GM23338 (cell line): ENCODE measurements at regions not wholly inside any gene's neighbourhood (a gene's known extent, or its start where the extent isn't known, plus 50 kb on each side); places are given as distances from the start of the nearest gene placed in this dataset.

Source experiments
- ATAC-seq: fragments of 200-7000 bp; cut with Tn5 transposase; 3 replicates; pipeline ENCODE4 v1.9.1; 2020
- DNase-seq: peaks from one replicate; pipeline ENCODE4 v3.0.0-alpha.2; 2015; ENCODE audit warnings: low spot score
- H2AFZ ChIP-seq: fragments of 200-600 bp; sonication (generic); 2 replicates; pipeline ENCODE4 v1.8.0; 2016; ENCODE audit warnings: antibody characterized with exemption, mild to moderate bottlenecking, moderate library complexity
- H3F3A ChIP-seq: fragments of 200-600 bp; sonication (generic); replicated peaks from 2 replicates; pipeline ENCODE4 v1.8.0; 2017; ENCODE audit warnings: antibody characterized with exemption, mixed run types, low read depth
- H3K27ac ChIP-seq: fragments of 200-600 bp; sonication (generic); 2 replicates; pipeline ENCODE4 v1.6.1; 2016; ENCODE audit warnings: low read depth
- H3K27me3 ChIP-seq: fragments of 200-600 bp; sonication (generic); 2 replicates; pipeline ENCODE4 v1.8.0; 2016; ENCODE audit warnings: mild to moderate bottlenecking, mixed run types, moderate library complexity; ENCODE audit not compliant: insufficient read depth
- H3K36me3 ChIP-seq: fragments of 200-600 bp; sonication (generic); 2 replicates; pipeline ENCODE4 v1.8.0; 2016; ENCODE audit warnings: mild to moderate bottlenecking; ENCODE audit not compliant: insufficient read depth
- H3K4me1 ChIP-seq: fragments of 200-600 bp; sonication (generic); 2 replicates; pipeline ENCODE4 v1.8.0; 2016; ENCODE audit warnings: mild to moderate bottlenecking, moderate library complexity; ENCODE audit not compliant: insufficient read depth
- H3K4me2 ChIP-seq: fragments of 200-600 bp; sonication (generic); 2 replicates; pipeline ENCODE4 v1.7.1; 2017; ENCODE audit warnings: mixed run types
- H3K4me3 ChIP-seq: fragments of 200-600 bp; sonication (generic); 2 replicates; pipeline ENCODE4 v1.6.1; 2016; ENCODE audit warnings: mixed run types
- H3K79me2 ChIP-seq: fragments of 200-600 bp; sonication (generic); replicated peaks from 2 replicates; pipeline ENCODE4 v1.8.0; 2017; ENCODE audit warnings: mild to moderate bottlenecking; ENCODE audit not compliant: insufficient read depth
- H3K9me2 ChIP-seq: fragments of 200-600 bp; sonication (generic); 2 replicates; pipeline ENCODE4 v1.8.0; 2017; ENCODE audit not compliant: insufficient read depth
- H4K20me1 ChIP-seq: fragments of 200-600 bp; sonication (generic); replicated peaks from 2 replicates; pipeline ENCODE4 v1.8.0; 2017; ENCODE audit warnings: mild to moderate bottlenecking; ENCODE audit not compliant: insufficient read depth
- H3K27ac Mint-ChIP-seq: 2 replicates; pipeline ENCODE4 v1.8.0; 2020; ENCODE audit warnings: inconsistent platforms, mild to moderate bottlenecking, moderate library complexity, mixed read lengths
- H3K27me3 Mint-ChIP-seq: 3 replicates; pipeline ENCODE4 v1.8.0; 2022; ENCODE audit warnings: low read depth, mild to moderate bottlenecking, moderate library complexity, mixed read lengths, inconsistent platforms; ENCODE audit not compliant: insufficient read depth, poor library complexity
- H3K36me3 Mint-ChIP-seq: 3 replicates; pipeline ENCODE4 v1.8.0; 2021; ENCODE audit warnings: low read depth, mild to moderate bottlenecking, inconsistent platforms, moderate library complexity, mixed read lengths
- H3K4me1 Mint-ChIP-seq: 3 replicates; pipeline ENCODE4 v1.8.0; 2020; ENCODE audit warnings: mild to moderate bottlenecking, inconsistent platforms, mixed read lengths
- H3K4me3 Mint-ChIP-seq: 3 replicates; pipeline ENCODE4 v1.8.0; 2021; ENCODE audit warnings: moderate library complexity, mild to moderate bottlenecking, inconsistent platforms, mixed read lengths
- H3K9me3 Mint-ChIP-seq: 3 replicates; pipeline ENCODE4 v1.8.0; 2020; ENCODE audit warnings: moderate library complexity, mild to moderate bottlenecking, inconsistent platforms, mixed read lengths
- CREB1 ChIP-seq: fragments of 250-450 bp; sonication (Bioruptor Pico); IDR thresholded peaks from 2 replicates; pipeline ENCODE4 v1.5.0; 2020; ENCODE audit warnings: low read depth, mild to moderate bottlenecking, moderate library complexity
- EZH2 ChIP-seq: fragments of 200-600 bp; sonication (generic); IDR thresholded peaks from one replicate; pipeline ENCODE4 v1.8.0; 2017; ENCODE audit warnings: antibody characterized with exemption, mild to moderate bottlenecking, low read depth; ENCODE audit not compliant: unreplicated experiment
- JUNB ChIP-seq: IDR thresholded peaks from one replicate; pipeline ENCODE4 v1.6.1; 2016; ENCODE audit warnings: antibody characterized with exemption; ENCODE audit not compliant: unreplicated experiment
- NANOG ChIP-seq: IDR thresholded peaks from 2 replicates; pipeline ENCODE4 v1.6.1; 2016; ENCODE audit warnings: antibody characterized with exemption, borderline replicate concordance
- STAT1 ChIP-seq: IDR thresholded peaks from one replicate; pipeline ENCODE4 v1.6.1; 2016; ENCODE audit warnings: antibody characterized with exemption; ENCODE audit not compliant: unreplicated experiment
- ZNF114 ChIP-seq: fragments of 250-450 bp; sonication (Bioruptor Pico); IDR thresholded peaks from 2 replicates; pipeline ENCODE4 v1.5.0; 2020; ENCODE audit warnings: mild to moderate bottlenecking, moderate library complexity
- ZNF331 ChIP-seq: fragments of 250-450 bp; sonication (Bioruptor Pico); IDR thresholded peaks from 2 replicates; pipeline ENCODE4 v1.5.0; 2020; ENCODE audit warnings: low read depth, mild to moderate bottlenecking, moderate library complexity
- ZNF462 ChIP-seq: fragments of 250-450 bp; sonication (Bioruptor Pico); IDR thresholded peaks from 2 replicates; pipeline ENCODE4 v1.5.0; 2020; ENCODE audit warnings: mild to moderate bottlenecking, moderate library complexity
- TF ChIP-seq, protein P1 (sequence below): IDR thresholded peaks from one replicate; pipeline ENCODE4 v1.6.1; 2018; ENCODE audit warnings: antibody characterized with exemption; ENCODE audit not compliant: unreplicated experiment
- TF ChIP-seq, protein P2 (sequence below), 2 experiments: fragments of 200-600 bp in 1 of 2; sonication (generic) in 1 of 2; conservative IDR thresholded peaks; 2 replicates each; pipeline versions ENCODE4 v1.5.1 to v1.6.1; 2016 to 2017; ENCODE audit warnings: antibody characterized with exemption in 2 of 2, low read depth in 2 of 2, mild to moderate bottlenecking in 2 of 2, moderate library complexity in 1 of 2

GRCh38 chr4:121243485-121243884, 79.4 kb upstream of the TNIP3 start (continued):
- TF ChIP-seq, protein P1, sequence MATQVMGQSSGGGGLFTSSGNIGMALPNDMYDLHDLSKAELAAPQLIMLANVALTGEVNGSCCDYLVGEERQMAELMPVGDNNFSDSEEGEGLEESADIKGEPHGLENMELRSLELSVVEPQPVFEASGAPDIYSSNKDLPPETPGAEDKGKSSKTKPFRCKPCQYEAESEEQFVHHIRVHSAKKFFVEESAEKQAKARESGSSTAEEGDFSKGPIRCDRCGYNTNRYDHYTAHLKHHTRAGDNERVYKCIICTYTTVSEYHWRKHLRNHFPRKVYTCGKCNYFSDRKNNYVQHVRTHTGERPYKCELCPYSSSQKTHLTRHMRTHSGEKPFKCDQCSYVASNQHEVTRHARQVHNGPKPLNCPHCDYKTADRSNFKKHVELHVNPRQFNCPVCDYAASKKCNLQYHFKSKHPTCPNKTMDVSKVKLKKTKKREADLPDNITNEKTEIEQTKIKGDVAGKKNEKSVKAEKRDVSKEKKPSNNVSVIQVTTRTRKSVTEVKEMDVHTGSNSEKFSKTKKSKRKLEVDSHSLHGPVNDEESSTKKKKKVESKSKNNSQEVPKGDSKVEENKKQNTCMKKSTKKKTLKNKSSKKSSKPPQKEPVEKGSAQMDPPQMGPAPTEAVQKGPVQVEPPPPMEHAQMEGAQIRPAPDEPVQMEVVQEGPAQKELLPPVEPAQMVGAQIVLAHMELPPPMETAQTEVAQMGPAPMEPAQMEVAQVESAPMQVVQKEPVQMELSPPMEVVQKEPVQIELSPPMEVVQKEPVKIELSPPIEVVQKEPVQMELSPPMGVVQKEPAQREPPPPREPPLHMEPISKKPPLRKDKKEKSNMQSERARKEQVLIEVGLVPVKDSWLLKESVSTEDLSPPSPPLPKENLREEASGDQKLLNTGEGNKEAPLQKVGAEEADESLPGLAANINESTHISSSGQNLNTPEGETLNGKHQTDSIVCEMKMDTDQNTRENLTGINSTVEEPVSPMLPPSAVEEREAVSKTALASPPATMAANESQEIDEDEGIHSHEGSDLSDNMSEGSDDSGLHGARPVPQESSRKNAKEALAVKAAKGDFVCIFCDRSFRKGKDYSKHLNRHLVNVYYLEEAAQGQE = no peak

DNA sequence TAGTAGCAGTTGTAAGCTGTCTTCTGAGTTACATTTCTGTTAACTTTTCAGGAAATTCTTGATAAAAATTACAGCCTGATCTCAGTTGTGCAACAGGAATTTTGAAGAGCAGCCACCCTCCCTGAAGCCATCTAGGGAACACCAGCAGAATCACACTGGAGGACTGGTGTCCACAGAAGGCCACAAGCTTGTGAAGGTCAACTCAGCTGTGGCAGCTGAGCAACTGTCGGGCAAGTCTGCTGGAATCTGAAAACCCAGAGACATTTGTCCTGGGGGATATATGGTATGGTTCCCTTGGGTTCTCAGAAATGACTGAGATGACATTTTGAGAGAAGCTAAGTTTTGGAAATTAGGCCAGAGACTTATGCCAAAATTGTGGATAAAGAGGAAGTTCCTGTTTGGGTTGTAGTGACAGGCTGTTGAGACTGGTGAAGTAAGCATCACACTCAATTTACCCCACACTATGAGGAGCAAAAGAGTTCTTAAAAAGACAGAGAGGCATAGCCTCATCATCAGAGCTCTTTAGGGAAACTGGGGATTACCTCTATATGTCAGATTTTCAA, 78.1 kb upstream of the TNIP3 start:
- no peaks in the 10 kb centered on the region for H3F3A ChIP-seq
- H3K4me3 ChIP-seq = no peak overlapping the region
- 0 out of 2 replicates have a peak, but pooled peaks cover 9% of the 10 kb centered on the region for H3K9me2 ChIP-seq
- no peaks in the 10 kb centered on the region for H4K20me1 ChIP-seq
- no peaks in the 10 kb centered on the region for H3K4me1 ChIP-seq
- Mint-ChIP-seq H3K27ac (no peak overlapping the region), H3K4me3 (no peak overlapping the region), H3K9me3 (peaks cover 6% of the 10 kb centered on the region), H3K27me3 (no peaks in the 10 kb centered on the region), H3K4me1 (peaks cover 4% of the 10 kb centered on the region; the same call in 2 of the 3 replicates), H3K36me3 (0 out of 3 replicates have a peak, but pooled peaks cover 3% of the 10 kb centered on the region)
- no peak overlapping the region for H3K4me2 ChIP-seq
- H2AFZ ChIP-seq = no peak overlapping the region
- H3K27me3 ChIP-seq = no peaks in the 10 kb centered on the region
- H3K36me3 ChIP-seq = no peaks in the 10 kb centered on the region
- no peak for ATAC-seq
- no peak for DNase-seq
- H3K27ac ChIP-seq = no peak overlapping the region
- H3K79me2 ChIP-seq = no peaks in the 10 kb centered on the region
- no peak for TF ChIP-seq EZH2
- TF ChIP-seq ZNF462 (CRISPR knock-in tag) = no peak
- no peak for TF ChIP-seq NANOG
- no peak for TF ChIP-seq JUNB
- no peak for TF ChIP-seq ZNF114 (CRISPR knock-in tag)
- TF ChIP-seq CREB1 = no peak
- TF ChIP-seq, protein P2, sequence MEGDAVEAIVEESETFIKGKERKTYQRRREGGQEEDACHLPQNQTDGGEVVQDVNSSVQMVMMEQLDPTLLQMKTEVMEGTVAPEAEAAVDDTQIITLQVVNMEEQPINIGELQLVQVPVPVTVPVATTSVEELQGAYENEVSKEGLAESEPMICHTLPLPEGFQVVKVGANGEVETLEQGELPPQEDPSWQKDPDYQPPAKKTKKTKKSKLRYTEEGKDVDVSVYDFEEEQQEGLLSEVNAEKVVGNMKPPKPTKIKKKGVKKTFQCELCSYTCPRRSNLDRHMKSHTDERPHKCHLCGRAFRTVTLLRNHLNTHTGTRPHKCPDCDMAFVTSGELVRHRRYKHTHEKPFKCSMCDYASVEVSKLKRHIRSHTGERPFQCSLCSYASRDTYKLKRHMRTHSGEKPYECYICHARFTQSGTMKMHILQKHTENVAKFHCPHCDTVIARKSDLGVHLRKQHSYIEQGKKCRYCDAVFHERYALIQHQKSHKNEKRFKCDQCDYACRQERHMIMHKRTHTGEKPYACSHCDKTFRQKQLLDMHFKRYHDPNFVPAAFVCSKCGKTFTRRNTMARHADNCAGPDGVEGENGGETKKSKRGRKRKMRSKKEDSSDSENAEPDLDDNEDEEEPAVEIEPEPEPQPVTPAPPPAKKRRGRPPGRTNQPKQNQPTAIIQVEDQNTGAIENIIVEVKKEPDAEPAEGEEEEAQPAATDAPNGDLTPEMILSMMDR (conservative IDR thresholded peaks at IDR 0.05; ENCODE audit: low read depth in 2 of 2) = no peak
- no peak for TF ChIP-seq ZNF331 (CRISPR knock-in tag)
- TF ChIP-seq STAT1 = no peak
